Tongue (tissue), 1 donor: ENCODE measurements at regions not wholly inside any gene's neighbourhood (a gene's known extent, or its start where the extent isn't known, plus 50 kb on each side); places are given as distances from the start of the nearest gene placed in this dataset.
"Not testable (repeated sequence)": the region's sequence is repeated elsewhere in the genome, so short reads cannot be mapped to it uniquely, and the experiment has no call there.

Source experiments
- DNase-seq: peaks from one replicate; pipeline ENCODE4 v3.0.0-alpha.2; 2015

- no peak for DNase-seq
Measured at GRCh38 chr16:87138316-87138715, 178.9 kb downstream of the C16orf95 start.

DNA sequence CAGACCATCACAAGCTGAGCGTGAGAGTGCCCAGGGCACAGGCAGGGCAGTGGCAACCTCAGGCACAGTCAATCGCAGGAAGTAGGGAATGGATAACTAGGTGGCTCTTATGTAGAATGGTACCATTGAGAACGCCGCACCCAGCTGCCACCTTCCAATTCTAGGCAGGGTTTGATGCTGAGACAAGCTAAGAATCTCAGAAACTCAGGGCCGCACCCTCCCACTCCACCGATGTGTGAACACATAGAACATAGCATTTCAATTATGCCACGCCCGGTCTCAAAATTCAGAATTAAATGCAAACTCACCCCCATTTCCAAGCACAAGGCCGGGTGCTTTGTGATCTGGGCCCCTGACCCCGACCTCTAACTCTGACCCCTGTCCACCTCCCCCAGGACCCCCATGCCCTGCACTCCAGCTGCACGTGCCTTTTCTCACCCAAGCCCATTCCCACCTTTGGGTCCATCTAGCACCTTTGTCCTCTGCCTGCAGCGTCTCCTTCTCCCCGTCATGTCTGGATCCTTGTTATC lies 178.4 kb downstream of the C16orf95 start:
- DNase-seq = no peak

DNA sequence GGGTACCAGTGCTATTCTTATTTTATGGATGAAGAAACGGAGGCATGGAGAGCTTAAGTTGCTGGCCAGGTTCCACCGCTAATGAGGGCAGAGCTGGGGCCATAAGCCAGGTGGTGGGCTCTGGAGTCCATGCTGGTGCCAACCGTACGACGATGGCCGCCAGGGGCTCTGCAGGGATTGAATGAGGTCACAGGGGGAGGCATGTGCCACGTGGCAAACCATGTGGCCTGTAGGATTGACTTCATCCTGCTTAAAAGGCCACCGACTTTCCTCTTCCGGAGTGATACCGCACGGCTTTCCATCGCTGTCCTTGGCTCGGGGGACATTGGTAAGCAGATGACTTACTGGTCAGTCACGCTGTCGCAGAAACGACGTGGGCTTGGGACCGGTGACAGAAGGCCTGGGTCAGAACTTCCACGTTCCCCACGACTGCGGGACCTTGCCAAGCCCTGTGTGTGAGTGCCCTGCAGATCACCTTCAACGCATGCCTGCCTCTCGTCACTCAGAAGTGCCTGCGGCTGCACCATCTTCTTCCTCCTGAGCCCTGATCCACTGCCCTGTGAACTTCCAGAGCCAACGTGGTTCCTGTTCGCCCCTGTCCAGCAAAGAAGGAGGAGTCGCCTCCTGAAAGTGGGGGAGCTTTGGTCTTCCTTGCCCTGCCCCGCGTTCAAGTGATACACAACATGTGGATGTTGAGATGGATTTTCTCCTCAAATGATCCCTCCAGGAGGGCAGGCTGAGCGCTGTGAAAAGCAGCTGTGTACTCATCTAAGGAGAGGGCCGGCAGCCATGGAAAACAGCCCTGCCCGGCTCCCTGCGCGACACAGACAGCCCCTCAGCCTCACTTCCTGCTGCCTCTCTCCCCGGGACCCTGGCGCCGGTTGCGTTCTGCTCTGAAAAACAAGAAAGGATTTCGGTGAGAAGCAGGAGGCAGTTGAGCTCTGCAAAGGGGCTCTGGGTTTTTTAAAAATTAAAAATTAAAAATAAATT lies 176.7 kb downstream of the C16orf95 start:
- peak; percentile 40 for DNase-seq

DNA sequence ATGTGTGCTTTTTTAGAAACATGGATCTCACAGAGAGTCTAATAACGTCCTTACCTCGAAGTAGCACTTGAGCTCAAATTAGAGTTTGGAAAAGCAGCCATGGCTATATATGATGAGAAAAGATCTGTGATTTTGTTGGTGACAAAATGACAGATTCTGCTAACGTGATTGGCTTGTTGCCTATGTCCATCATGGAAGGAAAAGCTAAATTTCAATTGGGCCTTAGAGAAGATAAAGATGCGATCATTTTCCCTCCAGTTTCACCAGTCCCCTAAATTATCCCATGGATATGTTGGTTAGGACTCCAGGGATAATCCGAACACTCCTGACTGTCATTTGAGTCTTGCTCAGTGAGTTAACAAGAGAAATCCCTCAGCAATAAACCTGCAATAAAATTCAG lies 175.8 kb downstream of the C16orf95 start:
- DNase-seq = no peak

- no peak for DNase-seq
Measured at GRCh38 chr16:87143661-87144121, 173.5 kb downstream of the C16orf95 start.

- no peak for DNase-seq
Measured at GRCh38 chr16:87144232-87144631, 173.0 kb downstream of the C16orf95 start.

- no peak for DNase-seq
Measured at GRCh38 chr16:87145181-87146176, 171.7 kb downstream of the C16orf95 start.

- DNase-seq = no peak
Measured at GRCh38 chr16:87146676-87147075, 170.5 kb downstream of the C16orf95 start.

- no peak for DNase-seq
Measured at GRCh38 chr16:87149051-87149450, 168.1 kb downstream of the C16orf95 start.

DNA sequence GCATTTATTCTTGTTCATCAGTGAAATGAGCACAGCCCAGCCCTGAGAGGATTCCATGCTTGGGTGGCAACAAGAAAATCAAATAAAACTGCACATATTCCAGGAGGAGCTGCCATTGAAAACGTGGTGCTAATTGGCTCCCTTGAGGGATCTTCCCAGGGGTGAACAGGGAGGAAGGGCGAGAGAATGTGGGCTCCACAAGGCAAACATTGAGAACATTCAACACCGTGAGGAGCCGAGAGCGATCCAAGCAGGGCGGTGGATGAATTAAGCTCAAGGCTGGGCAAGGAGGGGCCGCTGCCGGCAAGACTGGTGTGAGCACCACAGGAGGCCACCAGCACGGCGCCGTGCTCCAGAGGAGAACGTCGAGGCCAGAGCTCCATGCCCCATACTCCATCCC lies 166.9 kb downstream of the C16orf95 start:
- no peak for DNase-seq

DNA sequence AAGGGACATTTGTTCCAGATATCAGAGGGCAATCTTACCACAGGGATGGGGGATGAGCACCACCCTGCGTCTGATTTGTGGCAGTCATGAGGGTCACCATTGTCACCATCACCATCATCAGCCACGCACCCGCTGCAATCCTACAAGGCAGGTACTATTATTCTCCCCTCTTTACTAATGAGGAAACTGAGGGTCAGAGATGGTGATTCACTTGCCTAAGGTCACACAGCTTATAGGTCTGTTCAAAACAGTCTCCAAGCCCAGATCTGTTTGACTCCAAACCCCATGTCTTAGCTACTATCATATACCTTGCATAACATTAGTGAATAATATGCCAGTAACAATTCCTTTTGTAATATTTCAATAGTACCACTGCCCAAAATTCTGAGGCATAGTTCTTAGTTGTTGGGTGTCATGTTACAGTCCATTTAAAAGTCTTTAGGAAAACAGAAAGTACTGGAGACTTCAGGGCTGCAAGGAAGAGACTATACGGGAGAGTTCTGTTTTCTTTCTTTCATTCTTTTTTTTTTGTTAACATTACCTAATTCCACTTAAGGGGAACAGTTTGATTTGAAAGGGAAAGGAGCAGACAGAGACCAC lies 166.4 kb downstream of the C16orf95 start:
- DNase-seq = no peak

DNA sequence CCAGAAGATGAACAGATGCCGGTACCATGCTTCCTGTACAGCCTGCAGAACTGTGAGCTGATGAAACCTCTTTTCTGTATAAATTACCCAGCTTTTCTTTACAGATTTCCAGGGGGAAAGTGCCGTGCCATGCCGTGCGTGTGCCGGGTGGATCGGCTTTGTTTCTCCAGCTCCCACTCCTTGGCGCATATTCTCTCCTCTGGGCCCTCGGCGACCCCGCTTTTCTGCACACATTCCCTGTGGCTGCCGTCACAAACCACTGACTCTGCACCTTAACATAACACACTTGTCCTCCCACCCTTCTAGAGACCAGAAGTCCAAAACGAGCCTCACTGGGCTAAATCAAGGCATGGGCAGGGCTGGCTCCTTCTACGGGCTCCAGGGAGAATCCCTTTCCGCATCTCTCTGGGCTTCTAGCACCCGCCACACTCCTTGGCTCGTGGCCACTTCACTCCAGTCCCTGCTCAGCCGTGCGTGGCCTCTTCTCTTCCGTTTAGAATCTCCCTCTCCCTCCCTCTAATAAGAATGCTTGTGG lies 164.9 kb downstream of the C16orf95 start:
- no peak for DNase-seq

DNA sequence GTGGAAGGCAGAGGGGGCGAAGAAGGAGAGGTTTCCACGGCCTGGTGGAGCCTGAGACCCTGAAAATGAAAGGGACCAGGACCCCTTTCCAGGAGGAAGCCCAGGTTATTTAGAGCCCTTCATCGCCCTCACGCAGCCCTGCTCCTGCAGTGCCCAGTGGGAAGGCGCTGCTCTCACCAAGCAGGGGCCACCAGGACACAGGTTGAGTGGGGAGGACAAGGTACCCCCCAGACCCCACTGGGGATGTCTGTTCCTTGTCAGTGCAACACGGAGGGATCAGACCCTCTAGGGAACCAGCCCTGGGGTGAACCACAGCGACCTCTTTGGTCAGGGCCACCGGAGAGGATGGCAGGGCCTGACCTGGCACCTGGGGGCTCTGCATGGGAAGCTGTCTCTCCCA lies 163.9 kb downstream of the C16orf95 start:
- no peak for DNase-seq

DNA sequence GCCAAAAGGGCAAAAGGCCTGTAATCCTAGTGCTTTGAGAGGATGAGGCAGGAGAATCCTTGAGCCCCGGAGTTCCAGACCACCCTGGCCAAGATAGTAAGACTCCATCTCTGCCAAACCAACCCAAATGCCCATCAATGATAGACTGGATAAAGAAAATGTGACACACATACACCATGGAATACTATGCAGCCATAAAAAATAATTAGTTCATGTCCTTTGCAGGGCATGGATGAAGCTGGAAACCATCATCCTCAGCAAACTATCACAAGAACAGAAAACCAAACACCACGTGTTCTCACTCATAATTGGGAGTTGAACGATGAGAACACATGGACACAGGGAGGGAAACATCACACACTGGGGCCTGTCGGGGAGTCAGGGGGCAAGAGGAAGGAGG lies 161.9 kb downstream of the C16orf95 start:
- DNase-seq = not testable (repeated sequence)

DNA sequence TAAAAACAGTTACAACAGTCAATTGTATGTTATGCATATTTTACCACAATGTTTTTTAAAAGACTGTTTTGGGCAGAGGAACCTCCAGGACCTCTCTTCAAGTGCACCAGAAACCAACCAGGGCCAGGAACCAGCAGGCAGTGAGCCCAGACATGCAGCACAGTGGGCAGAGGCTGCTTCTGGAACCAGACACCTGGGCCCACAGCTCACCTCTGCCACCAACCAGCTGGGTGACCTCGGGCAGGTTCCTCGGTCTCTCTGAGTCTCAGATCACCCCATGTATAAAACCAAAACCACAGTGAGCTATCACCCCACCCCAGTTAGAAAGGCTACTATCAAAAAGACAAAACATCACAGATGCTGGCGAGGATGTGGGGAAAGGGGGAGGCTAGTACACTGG lies 161.0 kb downstream of the C16orf95 start:
- DNase-seq = no peak

DNA sequence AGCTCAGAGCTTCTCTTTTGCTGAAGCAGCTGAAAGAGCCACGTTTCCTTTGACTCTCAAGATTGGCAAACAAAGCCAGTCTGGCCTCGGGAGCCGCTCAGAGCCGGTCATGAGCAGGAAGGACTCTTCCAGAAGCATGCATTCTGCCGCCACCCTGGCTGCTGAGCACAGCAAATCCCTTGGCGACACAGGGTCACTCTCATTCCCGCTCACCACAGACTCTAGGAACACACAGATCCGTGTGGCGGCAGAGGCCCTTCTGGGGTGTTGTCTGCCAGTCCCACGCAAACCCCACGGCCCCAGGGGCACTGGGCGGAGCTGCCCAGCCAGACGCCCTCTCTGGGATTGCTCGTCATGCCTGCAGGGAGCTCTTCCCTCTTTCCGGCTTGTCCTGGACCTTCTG lies 157.0 kb downstream of the C16orf95 start:
- DNase-seq = no peak

GRCh38 chr16:87160701-87161337 lies 156.4 kb downstream of the C16orf95 start:
- DNase-seq = no peak

DNA sequence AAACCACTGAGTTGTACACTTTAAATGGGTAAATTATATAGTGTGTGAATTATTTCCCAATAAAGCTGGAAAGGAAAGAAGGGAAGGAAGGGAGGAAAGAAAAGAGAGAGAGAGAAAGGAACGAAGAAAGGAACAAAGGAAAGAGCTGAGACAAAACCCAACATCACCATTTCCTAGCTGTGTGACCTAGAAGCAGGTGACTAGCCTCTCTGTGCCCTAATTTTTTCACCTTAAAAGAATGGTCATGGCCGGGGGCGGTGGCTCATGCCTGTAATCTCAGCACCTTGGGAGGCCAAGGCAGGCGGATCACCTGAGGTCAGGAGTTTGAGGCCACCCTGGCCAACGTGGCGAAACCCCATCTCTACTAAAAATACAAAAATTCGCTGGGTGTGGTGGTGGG lies 155.8 kb downstream of the C16orf95 start:
- not testable (repeated sequence) for DNase-seq

DNA sequence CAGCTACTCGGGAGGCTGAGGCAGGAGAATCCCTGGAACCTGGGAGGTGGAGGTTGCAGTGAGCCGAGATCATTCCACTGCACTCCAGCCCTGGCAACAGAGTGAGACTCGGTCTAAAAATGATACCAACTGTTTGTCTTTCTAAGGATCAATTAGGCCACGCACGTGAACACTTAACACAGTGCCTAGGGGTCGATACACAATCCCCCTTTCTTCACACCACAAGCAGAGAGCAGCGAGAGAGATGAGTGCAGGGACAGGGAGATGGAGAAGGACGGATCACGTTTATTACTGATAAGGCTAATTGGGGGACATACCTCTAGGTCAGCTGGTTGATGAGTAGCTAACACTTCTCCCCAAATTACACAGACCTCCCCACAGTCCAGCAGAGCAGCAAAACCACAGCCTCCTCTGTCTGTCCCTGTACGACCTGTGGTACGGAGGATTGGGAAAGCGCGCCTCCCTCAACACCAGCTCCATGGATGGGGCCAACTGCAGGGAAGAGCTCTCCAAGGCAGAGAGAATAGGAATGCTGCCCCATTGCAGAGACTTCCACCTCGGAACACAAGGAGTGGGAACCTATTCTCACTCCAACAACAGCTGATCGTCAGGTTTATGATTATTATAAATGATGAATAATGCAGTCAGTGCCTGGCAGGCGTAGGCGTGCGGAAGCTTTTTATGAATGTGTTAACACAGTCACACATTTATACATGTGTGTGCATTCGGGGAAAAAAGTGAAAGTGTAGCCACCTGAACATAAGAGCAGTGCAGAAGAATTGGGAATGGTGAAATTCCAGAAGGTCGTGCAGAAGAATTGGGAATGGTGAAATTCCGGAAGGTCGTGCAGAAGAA lies 155.1 kb downstream of the C16orf95 start:
- DNase-seq = no peak

GRCh38 chr16:87162799-87163198 lies 154.4 kb downstream of the C16orf95 start:
- DNase-seq = not testable (repeated sequence)
